GM06990 (cell line): ENCODE measurements at regions not wholly inside any gene's neighbourhood (a gene's known extent, or its start where the extent isn't known, plus 50 kb on each side); places are given as distances from the start of the nearest gene placed in this dataset.
A peak's percentile ranks its signal among the peaks of the same experiment; 100 is the strongest.

Source experiments
- DNase-seq: peaks from one replicate; pipeline ENCODE4 v3.0.0-alpha.2; 2011; ENCODE audit not compliant: insufficient read length; ENCODE audit errors: extremely low read depth
- H3K27me3 ChIP-seq: replicated peaks from 2 replicates; pipeline ENCODE4 v1.6.0; 2011; ENCODE audit warnings: low read length; ENCODE audit not compliant: control insufficient read depth, insufficient read depth
- H3K36me3 ChIP-seq: 2 replicates; pipeline ENCODE4 v1.5.1; 2011; ENCODE audit warnings: low read length; ENCODE audit not compliant: control insufficient read depth, insufficient read depth
- H3K4me3 ChIP-seq: replicated peaks from 2 replicates; pipeline ENCODE4 v1.5.1; 2011; ENCODE audit warnings: low read depth, mild to moderate bottlenecking, control low read depth, low read length
- CTCF ChIP-seq: IDR thresholded peaks from 2 replicates; pipeline ENCODE4 v1.5.1; 2011; ENCODE audit warnings: low read length, control low read depth, mild to moderate bottlenecking, inconsistent platforms; ENCODE audit not compliant: insufficient read depth, poor library complexity, severe bottlenecking

DNA sequence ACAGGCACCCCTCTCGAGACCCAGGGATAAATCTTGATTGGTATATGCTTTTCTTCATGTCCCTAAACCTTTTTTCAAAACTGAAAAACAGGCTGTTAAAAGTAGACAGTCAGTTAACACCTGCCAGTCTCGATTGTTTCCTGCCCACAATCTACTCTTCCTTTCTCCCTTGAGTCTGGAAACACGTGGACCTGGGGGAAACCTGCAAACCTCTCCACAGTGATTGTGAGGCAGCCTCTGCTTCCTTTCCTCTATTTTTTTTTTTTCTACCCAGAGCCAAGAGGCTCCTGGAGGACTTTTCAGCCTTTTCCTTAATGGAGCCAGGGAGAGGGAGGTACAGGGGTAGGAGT, 69.4 kb upstream of the CLMP start:
- no peak for TF ChIP-seq CTCF
- H3K27me3 ChIP-seq: no peaks in the 10 kb centered on the region
- no peak overlapping the region for H3K4me3 ChIP-seq
- H3K36me3 ChIP-seq: no peaks in the 10 kb centered on the region
- DNase-seq: no peak

DNA sequence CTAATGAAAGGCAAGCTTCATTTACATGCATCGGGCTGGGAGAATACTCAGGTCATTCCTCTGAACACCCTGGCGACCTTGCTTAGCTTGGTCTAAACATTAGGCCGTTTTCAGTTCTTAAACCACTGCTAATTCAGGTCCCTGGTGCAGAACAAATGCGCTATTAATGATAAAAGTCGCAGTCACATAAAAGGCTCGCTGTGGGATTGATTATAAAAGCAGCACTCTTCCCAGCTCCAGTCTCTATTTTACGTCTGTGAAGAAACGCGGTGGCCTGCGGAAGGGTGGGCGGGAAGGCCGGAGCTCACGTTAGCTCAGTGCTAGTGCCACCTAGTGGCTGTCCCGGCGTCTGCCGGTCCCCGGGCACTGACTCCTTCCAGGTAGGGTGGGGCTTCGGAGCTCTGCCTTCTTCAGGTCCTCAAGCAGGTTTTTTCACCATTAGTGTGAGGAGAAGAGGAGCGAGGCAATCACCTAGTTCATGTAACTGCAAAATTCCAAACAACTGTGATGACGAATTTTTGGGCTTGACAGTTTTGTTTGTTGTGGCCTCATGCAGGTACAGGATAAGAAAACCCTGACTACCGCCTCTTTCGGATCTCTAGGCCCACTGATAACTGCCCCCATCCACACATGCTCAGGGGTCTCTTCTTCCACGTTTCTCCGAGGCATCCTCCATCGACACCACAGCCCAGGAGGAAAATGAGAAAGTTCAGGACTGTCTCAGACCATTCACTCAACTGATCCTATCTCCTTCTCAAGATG, 66.5 kb upstream of the CLMP start:
- Histone ChIP-seq H3K27me3 (no peaks in the 10 kb centered on the region), H3K4me3 (no peak overlapping the region), H3K36me3 (no peaks in the 10 kb centered on the region)
- TF ChIP-seq CTCF: peak; percentile 98
- DNase-seq: peak; percentile 81

DNA sequence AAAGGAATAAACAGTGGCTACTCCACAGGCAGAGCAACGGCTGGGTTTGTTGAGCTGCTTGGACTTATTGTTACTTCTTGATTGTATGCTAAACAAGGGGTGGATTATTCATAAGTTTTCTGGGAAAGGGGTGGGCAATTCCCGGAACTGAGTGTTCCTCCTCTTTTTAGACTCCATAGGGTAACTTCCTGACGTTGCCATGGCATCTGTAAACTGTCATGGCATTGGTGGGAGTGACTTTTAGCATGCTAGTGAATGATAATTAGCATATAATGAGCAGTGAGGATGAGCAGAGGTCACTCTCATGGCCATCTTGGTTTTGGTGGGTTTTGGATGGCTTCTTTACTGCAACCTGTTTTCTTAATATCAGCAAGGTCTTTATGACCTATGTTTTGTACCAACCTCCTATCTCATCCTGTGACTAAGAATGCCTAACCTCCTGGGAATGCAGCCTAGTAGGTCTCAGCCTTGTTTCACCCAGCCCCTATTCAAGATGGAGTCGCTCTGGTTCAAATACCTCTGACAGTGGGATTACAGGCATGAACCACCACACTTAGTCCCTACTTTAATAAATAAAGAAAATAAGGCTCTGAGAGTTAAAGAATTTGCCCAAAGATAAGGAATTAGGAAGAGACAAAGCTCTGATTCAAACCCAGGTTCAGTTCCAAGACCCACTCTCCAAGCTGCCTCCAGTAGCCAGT, 65.6 kb upstream of the CLMP start:
- no peak overlapping the region for H3K4me3 ChIP-seq
- no peaks in the 10 kb centered on the region for H3K36me3 ChIP-seq
- no peaks in the 10 kb centered on the region for H3K27me3 ChIP-seq
- DNase-seq: no peak
- no peak for TF ChIP-seq CTCF

GRCh38 chr11:123258877-123259276, 63.8 kb upstream of the CLMP start:
- Histone ChIP-seq H3K4me3 (no peak overlapping the region), H3K27me3 (no peaks in the 10 kb centered on the region), H3K36me3 (no peaks in the 10 kb centered on the region)
- DNase-seq: no peak
- TF ChIP-seq CTCF: no peak

DNA sequence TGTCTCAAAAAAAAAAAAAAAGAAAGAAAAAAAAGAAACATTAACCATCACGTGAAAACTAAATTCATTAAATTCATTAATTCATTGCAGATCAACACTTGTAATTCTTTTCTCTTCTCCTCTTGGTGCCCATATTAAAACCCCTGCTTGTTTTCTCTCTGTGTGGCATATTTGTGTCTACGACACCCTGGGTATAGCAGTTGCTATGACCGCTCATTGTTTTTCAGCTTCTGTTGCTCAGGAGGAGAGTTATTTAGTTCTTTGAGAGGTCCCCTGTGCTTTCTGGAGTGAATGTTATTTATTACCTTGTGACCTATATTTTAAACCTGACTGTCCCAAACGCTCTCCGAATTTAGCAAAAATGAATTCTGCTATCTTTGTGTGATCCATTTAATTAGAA, 62.3 kb upstream of the CLMP start:
- H3K4me3 ChIP-seq: no peak overlapping the region
- H3K27me3 ChIP-seq: no peaks in the 10 kb centered on the region
- no peak for DNase-seq
- TF ChIP-seq CTCF: no peak
- no peaks in the 10 kb centered on the region for H3K36me3 ChIP-seq
